ENCODE measurements at regions not wholly inside any gene's neighbourhood (a gene's known extent, or its start where the extent isn't known, plus 50 kb on each side); places are given as distances from the start of the nearest gene placed in this dataset.

DNA sequence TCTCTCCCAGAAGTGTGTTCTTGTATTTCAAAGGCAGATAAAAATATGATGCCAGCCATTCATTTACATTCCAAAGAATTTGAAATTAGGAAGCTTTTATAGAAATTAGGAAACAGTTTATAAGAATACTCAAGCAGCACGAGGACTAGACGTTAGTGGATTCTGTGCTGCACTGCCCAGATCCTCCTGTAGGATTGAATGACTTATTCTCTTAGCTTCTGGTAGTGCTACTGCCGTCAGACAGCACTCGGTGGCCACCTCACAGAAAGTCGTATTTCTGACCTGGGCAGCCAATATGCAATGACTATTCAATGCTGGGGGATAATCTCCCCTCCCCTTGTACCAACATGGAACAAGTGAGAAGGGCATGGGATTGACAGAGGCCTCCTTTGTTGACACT is 326.4 kb downstream of the RPL10L start:
- no peak for TF ChIP-seq POLR2A (IDR thresholded peaks at IDR 0.05; ENCODE audit: low read depth, low read length)
- no peak for TF ChIP-seq EZH2 (IDR thresholded peaks at IDR 0.05; ENCODE audit: borderline replicate concordance, low read depth, low read length, severe bottlenecking)
